Natural killer cell treated with Interleukin-12 subunit alpha and Interleukin-12 subunit beta and Interleukin-15 and Interleukin-18, amount 100 ng/mL, for 72 hours (primary cell): ENCODE measurements at regions not wholly inside any gene's neighbourhood (a gene's known extent, or its start where the extent isn't known, plus 50 kb on each side); places are given as distances from the start of the nearest gene placed in this dataset.

Experiments
- ATAC-seq, 2 donors: fragments of 150-1000 bp; cut with Tn5 transposase in 1 of 2; sonication (Bioruptor Pico), chemical (Tn5 transposase) in 1 of 2; 2 replicates each; pipeline ENCODE4 v1.10.0; 2021
- DNase-seq: peaks from one replicate; pipeline ENCODE4 v3.0.0; 2022; ENCODE audit warnings: low spot score
- H3K27ac Mint-ChIP-seq, 2 donors: 1 replicate in 1 of 2; 2 replicates in 1 of 2; pipeline ENCODE4 v1.8.0; 2022; ENCODE audit warnings: mixed read lengths in 2 of 2, mild to moderate bottlenecking in 1 of 2, moderate library complexity in 1 of 2
- H3K27me3 Mint-ChIP-seq, 2 donors: 1 replicate in 1 of 2; 2 replicates in 1 of 2; pipeline ENCODE4 v1.8.0; 2022; ENCODE audit warnings: mixed read lengths in 2 of 2
- H3K36me3 Mint-ChIP-seq: one replicate; pipeline ENCODE4 v1.8.0; 2022; ENCODE audit warnings: mixed read lengths
- H3K4me1 Mint-ChIP-seq, 2 donors: 1 replicate in 1 of 2; 2 replicates in 1 of 2; pipeline ENCODE4 v1.8.0; 2022; ENCODE audit warnings: low read depth in 2 of 2, mixed read lengths in 2 of 2, mild to moderate bottlenecking in 1 of 2
- H3K4me3 Mint-ChIP-seq: one replicate; pipeline ENCODE4 v1.8.0; 2022; ENCODE audit warnings: mixed read lengths
- H3K9me3 Mint-ChIP-seq: 2 replicates; pipeline ENCODE4 v1.8.0; 2022; ENCODE audit warnings: mixed read lengths

- Mint-ChIP-seq H3K4me1 (peaks cover 7 to 21% of the 10 kb centered on the region in 2 donors), H3K27ac (no peak overlapping the region), H3K27me3 (peaks cover 0 to 2% of the 10 kb centered on the region in 2 donors), H3K4me3 (no peak overlapping the region), H3K9me3 (peaks cover 9% of the 10 kb centered on the region), H3K36me3 (peaks cover 6% of the 10 kb centered on the region)
- ATAC-seq: no peak
- no peak for DNase-seq
Measured at GRCh38 chr12:45585522-45586230, 143.8 kb upstream of the ARID2 start.

- H3K27ac Mint-ChIP-seq: no peak overlapping the region
- peaks cover 0 to 15% of the 10 kb centered on the region in 2 donors for H3K4me1 Mint-ChIP-seq
- no peak for DNase-seq
- H3K9me3 Mint-ChIP-seq: peaks cover 5% of the 10 kb centered on the region
- H3K4me3 Mint-ChIP-seq: no peak overlapping the region
- H3K27me3 Mint-ChIP-seq: peaks cover 0 to 2% of the 10 kb centered on the region in 2 donors
- ATAC-seq: no peak
- H3K36me3 Mint-ChIP-seq: no peaks in the 10 kb centered on the region
Measured at GRCh38 chr12:45586486-45586885, 143.0 kb upstream of the ARID2 start.

- no peak overlapping the region for H3K4me3 Mint-ChIP-seq
- no peaks in the 10 kb centered on the region for H3K36me3 Mint-ChIP-seq
- H3K27me3 Mint-ChIP-seq: peaks cover 0 to under 1% of the 10 kb centered on the region in 2 donors
- no peak overlapping the region for H3K27ac Mint-ChIP-seq
- no peak for ATAC-seq
- no peak for DNase-seq
- peaks cover 0 to 15% of the 10 kb centered on the region in 2 donors for H3K4me1 Mint-ChIP-seq
- peaks cover under 1% of the 10 kb centered on the region for H3K9me3 Mint-ChIP-seq
Measured at GRCh38 chr12:45587012-45587411, 142.5 kb upstream of the ARID2 start.

GRCh38 chr12:45587877-45588533 lies 141.5 kb upstream of the ARID2 start:
- Mint-ChIP-seq H3K27me3 (peaks cover under 1 to 3% of the 10 kb centered on the region in 2 donors), H3K36me3 (no peaks in the 10 kb centered on the region), H3K4me1 (peaks cover 0 to 17% of the 10 kb centered on the region in 2 donors), H3K9me3 (no peaks in the 10 kb centered on the region), H3K4me3 (no peak overlapping the region), H3K27ac (no peak overlapping the region)
- no peak for DNase-seq
- ATAC-seq: no peak

GRCh38 chr12:45590646-45591045 lies 138.9 kb upstream of the ARID2 start:
- Mint-ChIP-seq H3K4me1 (peaks cover 0 to 13% of the 10 kb centered on the region in 2 donors), H3K27ac (no peak overlapping the region), H3K36me3 (no peaks in the 10 kb centered on the region), H3K9me3 (no peaks in the 10 kb centered on the region), H3K4me3 (no peak overlapping the region), H3K27me3 (peaks cover 2 to 5% of the 10 kb centered on the region in 2 donors)
- no peak for DNase-seq
- ATAC-seq: no peak

- Mint-ChIP-seq H3K4me1 (peaks cover 0 to 16% of the 10 kb centered on the region in 2 donors), H3K27me3 (peaks cover 5 to 9% of the 10 kb centered on the region in 2 donors), H3K27ac (no peak overlapping the region), H3K9me3 (no peaks in the 10 kb centered on the region), H3K4me3 (no peak overlapping the region), H3K36me3 (no peaks in the 10 kb centered on the region)
- DNase-seq (no peak), ATAC-seq (no peak)
Measured at GRCh38 chr12:45591635-45592034, 137.9 kb upstream of the ARID2 start.

- Mint-ChIP-seq H3K27ac (peak overlapping the region in 1 of 2 donors; percentile 26), H3K9me3 (no peaks in the 10 kb centered on the region), H3K4me1 (peaks cover 0 to 9% of the 10 kb centered on the region in 2 donors), H3K4me3 (no peak overlapping the region), H3K27me3 (peaks cover 5 to 20% of the 10 kb centered on the region in 2 donors), H3K36me3 (no peaks in the 10 kb centered on the region)
- ATAC-seq (no peak), DNase-seq (no peak)
Measured at GRCh38 chr12:45596366-45596765, 133.1 kb upstream of the ARID2 start.

- Mint-ChIP-seq H3K27me3 (peaks cover 2 to 14% of the 10 kb centered on the region in 2 donors), H3K27ac (no peak overlapping the region), H3K4me1 (peaks cover 0 to 5% of the 10 kb centered on the region in 2 donors), H3K9me3 (no peaks in the 10 kb centered on the region), H3K4me3 (no peak overlapping the region), H3K36me3 (no peaks in the 10 kb centered on the region)
- ATAC-seq (no peak), DNase-seq (no peak)
Measured at GRCh38 chr12:45598336-45598735, 131.2 kb upstream of the ARID2 start.

- Mint-ChIP-seq H3K36me3 (no peaks in the 10 kb centered on the region), H3K27me3 (peaks cover 2 to 14% of the 10 kb centered on the region in 2 donors), H3K27ac (no peak overlapping the region), H3K4me1 (peaks cover 0 to 5% of the 10 kb centered on the region in 2 donors), H3K4me3 (no peak overlapping the region), H3K9me3 (no peaks in the 10 kb centered on the region)
- ATAC-seq: no peak
- no peak for DNase-seq
Measured at GRCh38 chr12:45598761-45599160, 130.7 kb upstream of the ARID2 start.

- peaks cover 2 to 14% of the 10 kb centered on the region in 2 donors for H3K27me3 Mint-ChIP-seq
- peaks cover 0 to 5% of the 10 kb centered on the region in 2 donors for H3K4me1 Mint-ChIP-seq
- no peaks in the 10 kb centered on the region for H3K9me3 Mint-ChIP-seq
- ATAC-seq (no peak), DNase-seq (no peak)
- no peak overlapping the region for H3K27ac Mint-ChIP-seq
- no peaks in the 10 kb centered on the region for H3K36me3 Mint-ChIP-seq
- no peak overlapping the region for H3K4me3 Mint-ChIP-seq
Measured at GRCh38 chr12:45599196-45599595, 130.3 kb upstream of the ARID2 start.

- H3K4me3 Mint-ChIP-seq: no peak overlapping the region
- peaks cover 0 to 4% of the 10 kb centered on the region in 2 donors for H3K4me1 Mint-ChIP-seq
- DNase-seq (no peak), ATAC-seq (no peak)
- H3K27me3 Mint-ChIP-seq: peaks cover 1 to 14% of the 10 kb centered on the region in 2 donors
- peaks cover 4% of the 10 kb centered on the region for H3K9me3 Mint-ChIP-seq
- H3K27ac Mint-ChIP-seq: peak overlapping the region in 1 of 2 donors; percentile 25
- peaks cover 7% of the 10 kb centered on the region for H3K36me3 Mint-ChIP-seq
Measured at GRCh38 chr12:45601390-45601789, 128.1 kb upstream of the ARID2 start.

- no peak overlapping the region for H3K4me3 Mint-ChIP-seq
- H3K27ac Mint-ChIP-seq: peak overlapping the region in 1 of 2 donors; percentile 25
- H3K4me1 Mint-ChIP-seq: no peaks in the 10 kb centered on the region
- H3K9me3 Mint-ChIP-seq: peaks cover 4% of the 10 kb centered on the region
- DNase-seq: no peak
- ATAC-seq: no peak
- peaks cover 0 to 9% of the 10 kb centered on the region in 2 donors for H3K27me3 Mint-ChIP-seq
- peaks cover 7% of the 10 kb centered on the region for H3K36me3 Mint-ChIP-seq
Measured at GRCh38 chr12:45601888-45602287, 127.6 kb upstream of the ARID2 start.

- H3K9me3 Mint-ChIP-seq: peaks cover 4% of the 10 kb centered on the region
- H3K4me3 Mint-ChIP-seq: no peak overlapping the region
- peaks cover 21 to 24% of the 10 kb centered on the region in 2 donors for H3K4me1 Mint-ChIP-seq
- H3K27me3 Mint-ChIP-seq: no peaks in the 10 kb centered on the region
- ATAC-seq (no peak), DNase-seq (no peak)
- peaks cover 7% of the 10 kb centered on the region for H3K36me3 Mint-ChIP-seq
- no peak overlapping the region for H3K27ac Mint-ChIP-seq
Measured at GRCh38 chr12:45605624-45606023, 123.9 kb upstream of the ARID2 start.

GRCh38 chr12:45611061-45611460 lies 118.4 kb upstream of the ARID2 start:
- peak overlapping the region; percentile 73 to 89 for H3K27ac Mint-ChIP-seq
- H3K36me3 Mint-ChIP-seq: no peaks in the 10 kb centered on the region
- H3K9me3 Mint-ChIP-seq: no peaks in the 10 kb centered on the region
- H3K4me3 Mint-ChIP-seq: peak overlapping the region; percentile 40
- H3K27me3 Mint-ChIP-seq: no peaks in the 10 kb centered on the region
- peaks cover 47 to 53% of the 10 kb centered on the region in 2 donors for H3K4me1 Mint-ChIP-seq
- no peak for DNase-seq
- ATAC-seq: peak; percentile 29 to 41
